Suprapubic skin (tissue), 4 donors: ENCODE measurements at regions not wholly inside any gene's neighbourhood (a gene's known extent, or its start where the extent isn't known, plus 50 kb on each side); places are given as distances from the start of the nearest gene placed in this dataset.
"Not testable (repeated sequence)": the region's sequence is repeated elsewhere in the genome, so short reads cannot be mapped to it uniquely, and the experiment has no call there.

Experiments used
- DNase-seq, 2 donors: peaks; one replicate each; pipeline ENCODE4 v3.0.0-alpha.2; 2019; ENCODE audit warnings: low spot score in 2 of 2
- H3K27ac ChIP-seq: fragments of 200-600 bp; sonication (generic); one replicate; pipeline ENCODE4 v1.5.1; 2019
- H3K27me3 ChIP-seq: fragments of 200-600 bp; sonication (generic); one replicate; pipeline ENCODE4 v1.5.1; 2019
- H3K36me3 ChIP-seq: fragments of 200-600 bp; sonication (generic); one replicate; pipeline ENCODE4 v1.5.1; 2019
- H3K4me1 ChIP-seq: fragments of 200-600 bp; sonication (generic); one replicate; pipeline ENCODE4 v1.5.1; 2019
- H3K4me3 ChIP-seq: fragments of 200-600 bp; sonication (generic); one replicate; pipeline ENCODE4 v1.5.1; 2019; ENCODE audit warnings: mild to moderate bottlenecking
- H3K9me3 ChIP-seq: fragments of 200-600 bp; sonication (generic); one replicate; pipeline ENCODE4 v1.5.1; 2019
- CTCF ChIP-seq, 2 donors: fragments of 200-600 bp in 1 of 2; fragments of 450-650 bp in 1 of 2; sonication (generic) in 1 of 2; IDR thresholded peaks; one replicate each; pipeline ENCODE4 v1.5.1; 2016 to 2019; ENCODE audit warnings: antibody characterized with exemption in 2 of 2, mild to moderate bottlenecking in 1 of 2, moderate library complexity in 1 of 2
- EP300 ChIP-seq: sonication (generic); formaldehyde crosslinking; IDR thresholded peaks from one replicate; pipeline ENCODE4 v1.6.1; 2017; ENCODE audit warnings: antibody characterized with exemption
- POLR2A ChIP-seq, 2 donors: fragments of 450-650 bp; IDR thresholded peaks; one replicate each; pipeline ENCODE4 v1.6.1; 2017; ENCODE audit warnings: antibody characterized with exemption in 2 of 2, mild to moderate bottlenecking in 2 of 2, moderate library complexity in 2 of 2
- POLR2AphosphoS5 ChIP-seq, 3 donors: sonication (generic); formaldehyde crosslinking; IDR thresholded peaks; one replicate each; pipeline ENCODE4 v1.6.1; 2017; ENCODE audit warnings: antibody characterized with exemption in 3 of 3
- WGBS: methylation state at CpG from one replicate; pipeline ENCODE4 v1.1.5; 2018; 5-methylcytosine and 5-hydroxymethylcytosine counted together

- no peaks in the 10 kb centered on the region for H3K4me1 ChIP-seq
- whole genome bisulfite sequencing = 70% methylated on average over 3 of the region's 3 CpGs
- no peak overlapping the region for H3K4me3 ChIP-seq
These were observed 1244.5 kb downstream of the CDH11 start for GRCh38 chr16:63877401-63877800.

GRCh38 chr16:63876103-63876502, 1245.8 kb downstream of the CDH11 start:
- H3K36me3 ChIP-seq = no peaks in the 10 kb centered on the region
- no peaks in the 10 kb centered on the region for H3K9me3 ChIP-seq
- DNase-seq = no peak
- H3K4me3 ChIP-seq = no peak overlapping the region
- TF ChIP-seq CTCF (IDR thresholded peaks at IDR 0.05) = no peak
- TF ChIP-seq POLR2A (IDR thresholded peaks at IDR 0.05) = no peak
- no peak for TF ChIP-seq EP300
- no peak for TF ChIP-seq POLR2AphosphoS5 (IDR thresholded peaks at IDR 0.05)
- no peaks in the 10 kb centered on the region for H3K4me1 ChIP-seq
- H3K27me3 ChIP-seq = no peaks in the 10 kb centered on the region
- H3K27ac ChIP-seq = no peak overlapping the region

More at GRCh38 chr16:63877401-63877800, 1244.5 kb downstream of the CDH11 start:
- Histone ChIP-seq H3K27me3 (no peaks in the 10 kb centered on the region), H3K9me3 (no peaks in the 10 kb centered on the region), H3K36me3 (no peaks in the 10 kb centered on the region), H3K27ac (no peak overlapping the region)
- TF ChIP-seq CTCF (IDR thresholded peaks at IDR 0.05) (no peak), POLR2AphosphoS5 (IDR thresholded peaks at IDR 0.05) (no peak), POLR2A (IDR thresholded peaks at IDR 0.05) (no peak), EP300 (no peak)
- DNase-seq = no peak

GRCh38 chr16:63860700-63861099, 1261.2 kb downstream of the CDH11 start:
- WGBS = 93% methylated on average over 20 of the region's 20 CpGs
- H3K27ac ChIP-seq, H3K9me3 ChIP-seq: not testable (repeated sequence)

GRCh38 chr16:63856537-63856936, 1265.3 kb downstream of the CDH11 start:
- DNase-seq = no peak
- Histone ChIP-seq H3K36me3 (no peaks in the 10 kb centered on the region), H3K4me3 (no peak overlapping the region), H3K27ac (no peak overlapping the region), H3K4me1 (no peaks in the 10 kb centered on the region), H3K27me3 (no peaks in the 10 kb centered on the region), H3K9me3 (no peaks in the 10 kb centered on the region)
- WGBS = 67% methylated on average over 1 of the region's 1 CpG
- TF ChIP-seq POLR2AphosphoS5 (IDR thresholded peaks at IDR 0.05) = no peak
- TF ChIP-seq CTCF (IDR thresholded peaks at IDR 0.05) = no peak
- TF ChIP-seq POLR2A (IDR thresholded peaks at IDR 0.05) = no peak
- TF ChIP-seq EP300 = no peak

More at GRCh38 chr16:63860700-63861099, 1261.2 kb downstream of the CDH11 start:
- DNase-seq, H3K4me1 ChIP-seq, H3K36me3 ChIP-seq, H3K4me3 ChIP-seq, H3K27me3 ChIP-seq: not testable (repeated sequence)

GRCh38 chr16:63850979-63851378, 1270.9 kb downstream of the CDH11 start:
- no peak overlapping the region for H3K4me3 ChIP-seq
- WGBS = 76% methylated on average over 3 of the region's 3 CpGs
- DNase-seq = no peak
- no peaks in the 10 kb centered on the region for H3K36me3 ChIP-seq
- no peak overlapping the region for H3K27ac ChIP-seq
- no peak for TF ChIP-seq EP300
- no peaks in the 10 kb centered on the region for H3K4me1 ChIP-seq
- H3K27me3 ChIP-seq = no peaks in the 10 kb centered on the region
- H3K9me3 ChIP-seq = no peaks in the 10 kb centered on the region

GRCh38 chr16:63841271-63841670, 1280.6 kb downstream of the CDH11 start:
- no peak for DNase-seq
- H3K36me3 ChIP-seq = no peaks in the 10 kb centered on the region
- H3K9me3 ChIP-seq = no peaks in the 10 kb centered on the region
- H3K4me3 ChIP-seq = no peak overlapping the region
- no peaks in the 10 kb centered on the region for H3K27me3 ChIP-seq
- TF ChIP-seq POLR2A (IDR thresholded peaks at IDR 0.05) (no peak), EP300 (no peak), CTCF (IDR thresholded peaks at IDR 0.05) (no peak), POLR2AphosphoS5 (IDR thresholded peaks at IDR 0.05) (no peak)
- no peak overlapping the region for H3K27ac ChIP-seq
- no peaks in the 10 kb centered on the region for H3K4me1 ChIP-seq
- 88% methylated on average over 1 of the region's 1 CpG for WGBS
